CD4-positive, alpha-beta T cell (primary cell): ENCODE measurements at regions not wholly inside any gene's neighbourhood (a gene's known extent, or its start where the extent isn't known, plus 50 kb on each side); places are given as distances from the start of the nearest gene placed in this dataset.

Experiments used
- ATAC-seq: fragments of 200-7000 bp; cut with Tn5 transposase; one replicate; pipeline ENCODE4 v1.10.0; 2022; ENCODE audit warnings: mild to moderate bottlenecking; ENCODE audit not compliant: poor library complexity
- CTCF ChIA-PET: fragments of 350-600 bp; sonication (Branson Sonifier 250); formaldehyde crosslinking; loops from one replicate; lab custom pipeline; 2021; ENCODE audit warnings: antibody characterized with exemption, inconsistent platforms; lab: Charles Lee
- POLR2A ChIA-PET: fragments of 350-600 bp; sonication (Branson Sonifier 250); formaldehyde crosslinking; loops from one replicate; lab custom pipeline; 2021; ENCODE audit warnings: antibody characterized with exemption, inconsistent platforms; lab: Charles Lee
- DNase-seq, 14 experiments: peaks; one replicate each; pipeline ENCODE4 v3.0.0-alpha.2; 2013 to 2020; ENCODE audit warnings: mixed read lengths in 2 of 14
- H3K27ac ChIP-seq, 2 donors: one replicate each; pipeline versions ENCODE4 v1.5.1 to v1.7.0; 2013; ENCODE audit warnings: low read length in 2 of 2, low read depth in 1 of 2, mild to moderate bottlenecking in 1 of 2
- H3K27me3 ChIP-seq, 2 experiments: 1 replicate in 1 of 2; 2 replicates in 1 of 2; pipeline versions ENCODE4 v1.6.1 to v1.7.0; 2013; ENCODE audit warnings: low read length in 2 of 2, control low read depth in 1 of 2, mild to moderate bottlenecking in 1 of 2, moderate library complexity in 1 of 2; ENCODE audit not compliant: insufficient read depth in 2 of 2, control insufficient read depth in 1 of 2
- H3K36me3 ChIP-seq: one replicate; pipeline ENCODE4 v1.6.1; 2013; ENCODE audit warnings: low read length, control low read depth; ENCODE audit not compliant: insufficient read depth
- H3K4me1 ChIP-seq: one replicate; pipeline ENCODE4 v1.6.1; 2013; ENCODE audit warnings: low read length, control low read depth; ENCODE audit not compliant: insufficient read depth
- H3K4me3 ChIP-seq: one replicate; pipeline ENCODE4 v1.5.1; 2013; ENCODE audit warnings: mild to moderate bottlenecking, low read length, moderate library complexity
- H3K9me3 ChIP-seq, 2 experiments: 1 replicate in 1 of 2; 2 replicates in 1 of 2; pipeline versions ENCODE4 v1.6.1 to v1.7.0; 2013; ENCODE audit warnings: low read length in 2 of 2, mild to moderate bottlenecking in 2 of 2, control low read depth in 1 of 2, moderate library complexity in 1 of 2; ENCODE audit not compliant: control insufficient read depth in 1 of 2, insufficient read depth in 1 of 2
- H3K27ac Mint-ChIP-seq: one replicate; pipeline ENCODE4 v1.8.0; 2020; ENCODE audit warnings: mixed read lengths
- H3K27me3 Mint-ChIP-seq: one replicate; pipeline ENCODE4 v1.8.0; 2021; ENCODE audit warnings: mixed read lengths
- H3K36me3 Mint-ChIP-seq: one replicate; pipeline ENCODE4 v1.8.0; 2021; ENCODE audit warnings: low read depth, mixed read lengths
- H3K4me1 Mint-ChIP-seq: one replicate; pipeline ENCODE4 v1.8.0; 2021; ENCODE audit warnings: low read depth, mixed read lengths
- H3K4me3 Mint-ChIP-seq: one replicate; pipeline ENCODE4 v1.8.0; 2020; ENCODE audit warnings: mild to moderate bottlenecking, mixed read lengths
- H3K9me3 Mint-ChIP-seq: one replicate; pipeline ENCODE4 v1.8.0; 2020; ENCODE audit warnings: mixed read lengths
- CTCF ChIP-seq: fragments of 200-600 bp; IDR thresholded peaks from one replicate; pipeline ENCODE4 v1.8.0; 2022; ENCODE audit warnings: antibody characterized with exemption, mild to moderate bottlenecking
- intact Hi-C, 2 experiments: fragments of 100-400 bp; cut with DNase I in 1 of 2; cut with micrococcal nuclease in 1 of 2; formaldehyde crosslinking; loops; one replicate each; pipeline versions ENCODE4 v1.15.1 to v1.9.0; 2023 to 2025; cut with DNase I, micrococcal nuclease

- H3K4me3 Mint-ChIP-seq: no peak overlapping the region
- H3K27ac Mint-ChIP-seq: no peak overlapping the region
- H3K27ac ChIP-seq: no peak overlapping the region
- H3K9me3 Mint-ChIP-seq: peaks cover 7% of the 10 kb centered on the region
- CTCF ChIA-PET: no interaction called here
- no peaks in the 10 kb centered on the region for H3K4me1 ChIP-seq
- H3K27me3 Mint-ChIP-seq: no peaks in the 10 kb centered on the region
- POLR2A ChIA-PET: no interaction called here
- no peaks in the 10 kb centered on the region for H3K27me3 ChIP-seq
- ATAC-seq (no peak), DNase-seq (no peak)
- H3K36me3 Mint-ChIP-seq: no peaks in the 10 kb centered on the region
- H3K9me3 ChIP-seq: no peaks in the 10 kb centered on the region
- TF ChIP-seq CTCF: no peak
- H3K4me3 ChIP-seq: no peak overlapping the region
- no peaks in the 10 kb centered on the region for H3K36me3 ChIP-seq
- no peaks in the 10 kb centered on the region for H3K4me1 Mint-ChIP-seq
- intact Hi-C loops: no loop called here
These were observed 697.0 kb upstream of the POU3F2 start for GRCh38 chr6:98137391-98137790.

- POLR2A ChIA-PET: no interaction called here
- Mint-ChIP-seq H3K36me3 (no peaks in the 10 kb centered on the region), H3K9me3 (peaks cover 14% of the 10 kb centered on the region), H3K27me3 (no peaks in the 10 kb centered on the region), H3K4me1 (no peaks in the 10 kb centered on the region), H3K4me3 (no peak overlapping the region), H3K27ac (no peak overlapping the region)
- DNase-seq: no peak
- no peak for TF ChIP-seq CTCF
- CTCF ChIA-PET: no interaction called here
- no peak for ATAC-seq
- no peak overlapping the region for H3K27ac ChIP-seq
- H3K9me3 ChIP-seq: peaks cover 7 to 8% of the 10 kb centered on the region in 2 experiments
- H3K27me3 ChIP-seq: no peaks in the 10 kb centered on the region
- H3K4me3 ChIP-seq: no peak overlapping the region
- no peaks in the 10 kb centered on the region for H3K4me1 ChIP-seq
- no peaks in the 10 kb centered on the region for H3K36me3 ChIP-seq
- intact Hi-C loops: no loop called here
These were observed 691.5 kb upstream of the POU3F2 start for GRCh38 chr6:98142839-98143238.

- ChIA-PET POLR2A (no interaction called here), CTCF (interaction anchor here (1.3 kb wide), 1 partner anchor 11 kb away, joined by 3 read pairs; no protein-coding TSS in a partner anchor)
- DNase-seq (no peak), ATAC-seq (no peak)
- Histone ChIP-seq H3K27ac (no peak overlapping the region), H3K27me3 (no peaks in the 10 kb centered on the region), H3K36me3 (no peaks in the 10 kb centered on the region), H3K4me1 (no peaks in the 10 kb centered on the region), H3K9me3 (peaks cover 7 to 12% of the 10 kb centered on the region in 2 experiments), H3K4me3 (no peak overlapping the region)
- H3K4me1 Mint-ChIP-seq: no peaks in the 10 kb centered on the region
- H3K4me3 Mint-ChIP-seq: no peak overlapping the region
- H3K36me3 Mint-ChIP-seq: no peaks in the 10 kb centered on the region
- no peaks in the 10 kb centered on the region for H3K27me3 Mint-ChIP-seq
- TF ChIP-seq CTCF: no peak
- intact Hi-C loops: no loop called here
- H3K9me3 Mint-ChIP-seq: peaks cover 17% of the 10 kb centered on the region
- no peak overlapping the region for H3K27ac Mint-ChIP-seq
These were observed 687.7 kb upstream of the POU3F2 start for GRCh38 chr6:98146656-98147055.
